ENCODE measurements at regions not wholly inside any gene's neighbourhood (a gene's known extent, or its start where the extent isn't known, plus 50 kb on each side); places are given as distances from the start of the nearest gene placed in this dataset.

DNA sequence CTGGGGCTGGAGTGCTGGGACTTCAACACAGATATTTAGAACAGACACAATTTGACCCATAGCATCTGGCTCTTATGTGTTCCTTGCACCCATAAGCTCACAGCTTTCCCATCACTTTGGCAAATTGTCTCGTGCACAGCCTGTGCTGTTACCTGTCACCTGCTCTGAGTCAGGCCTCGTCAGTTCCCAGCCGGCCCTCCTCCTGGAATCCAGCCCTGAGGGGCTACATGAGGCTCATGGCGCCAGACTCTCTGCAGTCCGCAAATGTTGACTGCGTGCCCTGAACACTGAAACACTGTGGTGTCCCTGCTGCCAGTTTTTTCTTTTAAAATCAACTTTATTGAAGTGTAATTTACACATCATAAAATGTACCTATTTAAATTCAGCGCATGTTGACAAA, 65.4 kb upstream of the BZW1 start:
- TF ChIP-seq, protein P1, sequence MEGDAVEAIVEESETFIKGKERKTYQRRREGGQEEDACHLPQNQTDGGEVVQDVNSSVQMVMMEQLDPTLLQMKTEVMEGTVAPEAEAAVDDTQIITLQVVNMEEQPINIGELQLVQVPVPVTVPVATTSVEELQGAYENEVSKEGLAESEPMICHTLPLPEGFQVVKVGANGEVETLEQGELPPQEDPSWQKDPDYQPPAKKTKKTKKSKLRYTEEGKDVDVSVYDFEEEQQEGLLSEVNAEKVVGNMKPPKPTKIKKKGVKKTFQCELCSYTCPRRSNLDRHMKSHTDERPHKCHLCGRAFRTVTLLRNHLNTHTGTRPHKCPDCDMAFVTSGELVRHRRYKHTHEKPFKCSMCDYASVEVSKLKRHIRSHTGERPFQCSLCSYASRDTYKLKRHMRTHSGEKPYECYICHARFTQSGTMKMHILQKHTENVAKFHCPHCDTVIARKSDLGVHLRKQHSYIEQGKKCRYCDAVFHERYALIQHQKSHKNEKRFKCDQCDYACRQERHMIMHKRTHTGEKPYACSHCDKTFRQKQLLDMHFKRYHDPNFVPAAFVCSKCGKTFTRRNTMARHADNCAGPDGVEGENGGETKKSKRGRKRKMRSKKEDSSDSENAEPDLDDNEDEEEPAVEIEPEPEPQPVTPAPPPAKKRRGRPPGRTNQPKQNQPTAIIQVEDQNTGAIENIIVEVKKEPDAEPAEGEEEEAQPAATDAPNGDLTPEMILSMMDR (IDR thresholded peaks at IDR 0.05): no peak
- no peak for TF ChIP-seq POLR2A (IDR thresholded peaks at IDR 0.05)

Data from Peyer's patch (tissue), 4 donors.